CD4-positive, alpha-beta memory T cell (primary cell): ENCODE measurements at regions not wholly inside any gene's neighbourhood (a gene's known extent, or its start where the extent isn't known, plus 50 kb on each side); places are given as distances from the start of the nearest gene placed in this dataset.
"Not testable (repeated sequence)": the region's sequence is repeated elsewhere in the genome, so short reads cannot be mapped to it uniquely, and the experiment has no call there.

Experiments
- CTCF ChIA-PET: fragments of 350-600 bp; sonication (Branson Sonifier 250); formaldehyde crosslinking; loops from one replicate; lab custom pipeline; 2021; ENCODE audit warnings: inconsistent platforms; ENCODE audit not compliant: partially characterized antibody; lab: Charles Lee
- POLR2A ChIA-PET: fragments of 350-600 bp; sonication (Branson Sonifier 250); formaldehyde crosslinking; loops from one replicate; lab custom pipeline; 2021; ENCODE audit not compliant: partially characterized antibody; lab: Charles Lee
- DNase-seq, 5 donors: peaks; one replicate each; pipeline versions ENCODE4 v3.0.0 to v3.0.0-alpha.2; 2020 to 2022; ENCODE audit warnings: mixed read lengths in 1 of 5
- H3K27ac ChIP-seq: one replicate; pipeline ENCODE4 v1.7.0; 2013; ENCODE audit warnings: low read depth, low read length
- H3K27me3 ChIP-seq: 2 replicates; pipeline ENCODE4 v1.7.0; 2013; ENCODE audit warnings: mild to moderate bottlenecking, low read length, moderate library complexity; ENCODE audit not compliant: insufficient read depth
- H3K36me3 ChIP-seq: 2 replicates; pipeline ENCODE4 v1.7.0; 2013; ENCODE audit warnings: mild to moderate bottlenecking, low read length, moderate library complexity; ENCODE audit not compliant: insufficient read depth
- H3K4me1 ChIP-seq: 2 replicates; pipeline ENCODE4 v1.7.0; 2013; ENCODE audit warnings: mild to moderate bottlenecking, low read length, moderate library complexity; ENCODE audit not compliant: insufficient read depth
- H3K4me3 ChIP-seq, 2 donors: one replicate each; pipeline ENCODE4 v1.7.0; 2013; ENCODE audit warnings: low read length in 2 of 2, mild to moderate bottlenecking in 1 of 2
- H3K9me3 ChIP-seq, 2 donors: one replicate each; pipeline ENCODE4 v1.7.0; 2013; ENCODE audit warnings: low read length in 2 of 2, control low read depth in 1 of 2; ENCODE audit not compliant: control insufficient read depth in 1 of 2
- H3K27ac Mint-ChIP-seq, 7 donors: one replicate each; pipeline ENCODE4 v1.8.0; 2020 to 2021; ENCODE audit warnings: mixed read lengths in 7 of 7, mild to moderate bottlenecking in 6 of 7, inconsistent platforms in 3 of 7, moderate library complexity in 3 of 7
- H3K27me3 Mint-ChIP-seq, 2 donors: one replicate each; pipeline ENCODE4 v1.8.0; 2020 to 2021; ENCODE audit warnings: mixed read lengths in 2 of 2
- H3K36me3 Mint-ChIP-seq, 2 donors: one replicate each; pipeline ENCODE4 v1.8.0; 2020 to 2021; ENCODE audit warnings: mixed read lengths in 2 of 2, inconsistent platforms in 1 of 2, mild to moderate bottlenecking in 1 of 2
- H3K4me1 Mint-ChIP-seq, 4 donors: one replicate each; pipeline ENCODE4 v1.8.0; 2020 to 2021; ENCODE audit warnings: mixed read lengths in 4 of 4, mild to moderate bottlenecking in 1 of 4
- H3K4me3 Mint-ChIP-seq, 8 donors: one replicate each; pipeline ENCODE4 v1.8.0; 2020 to 2021; ENCODE audit warnings: mixed read lengths in 8 of 8, mild to moderate bottlenecking in 7 of 8, moderate library complexity in 6 of 8, inconsistent platforms in 3 of 8
- H3K9me3 Mint-ChIP-seq, 8 donors: one replicate each; pipeline ENCODE4 v1.8.0; 2020 to 2021; ENCODE audit warnings: mixed read lengths in 8 of 8, mild to moderate bottlenecking in 5 of 8, inconsistent platforms in 3 of 8, moderate library complexity in 1 of 8
- intact Hi-C: fragments of 100-400 bp; cut with micrococcal nuclease; formaldehyde crosslinking; loops from one replicate; pipeline ENCODE4 v1.15.1; 2023

- H3K27ac ChIP-seq, POLR2A ChIA-PET, H3K4me1 Mint-ChIP-seq, H3K27me3 Mint-ChIP-seq, H3K9me3 ChIP-seq, DNase-seq, H3K36me3 ChIP-seq, H3K4me3 ChIP-seq, intact Hi-C loops, H3K4me1 ChIP-seq, H3K27ac Mint-ChIP-seq, H3K36me3 Mint-ChIP-seq, H3K27me3 ChIP-seq, CTCF ChIA-PET, H3K4me3 Mint-ChIP-seq, H3K9me3 Mint-ChIP-seq: not testable (repeated sequence)
Measured at GRCh38 chr15:19844061-19844460, 697.5 kb downstream of the GOLGA6L6 start.
